NCI-H2196 treated with DMSO at 0.1 percent for 48 hours (cell line): ENCODE measurements at regions not wholly inside any gene's neighbourhood (a gene's known extent, or its start where the extent isn't known, plus 50 kb on each side); places are given as distances from the start of the nearest gene placed in this dataset.
"Not testable (repeated sequence)": the region's sequence is repeated elsewhere in the genome, so short reads cannot be mapped to it uniquely, and the experiment has no call there.

Experiments
- DNase-seq: peaks from one replicate; lab custom pipeline; 2025; ENCODE audit not compliant: unreplicated experiment; lab: John Stamatoyannopoulos, UW

- DNase-seq = no peak
Observed at GRCh38 chr3:71994906-71995305, 210.0 kb upstream of the PROK2 start.

- no peak for DNase-seq
Observed at GRCh38 chr3:71994203-71994602, 209.3 kb upstream of the PROK2 start.

- DNase-seq = no peak
Observed at GRCh38 chr3:71991681-71992080, 206.7 kb upstream of the PROK2 start.

- no peak for DNase-seq
Observed at GRCh38 chr3:71991046-71991445, 206.1 kb upstream of the PROK2 start.

- no peak for DNase-seq
Observed at GRCh38 chr3:71990545-71990944, 205.6 kb upstream of the PROK2 start.

- no peak for DNase-seq
Observed at GRCh38 chr3:71989165-71989564, 204.2 kb upstream of the PROK2 start.

GRCh38 chr3:71987828-71988227, 202.9 kb upstream of the PROK2 start:
- DNase-seq = no peak

GRCh38 chr3:71987089-71987735, 202.3 kb upstream of the PROK2 start:
- no peak for DNase-seq

GRCh38 chr3:71986606-71987005, 201.7 kb upstream of the PROK2 start:
- no peak for DNase-seq

- no peak for DNase-seq
Observed at GRCh38 chr3:71984843-71985613, 200.1 kb upstream of the PROK2 start.

GRCh38 chr3:71983694-71984093, 198.7 kb upstream of the PROK2 start:
- DNase-seq = no peak

- DNase-seq = not testable (repeated sequence)
Observed at GRCh38 chr3:71982506-71983258, 197.7 kb upstream of the PROK2 start.

GRCh38 chr3:71979175-71979574, 194.2 kb upstream of the PROK2 start:
- no peak for DNase-seq

- no peak for DNase-seq
Observed at GRCh38 chr3:71978150-71978721, 193.3 kb upstream of the PROK2 start.

GRCh38 chr3:71977525-71977924, 192.6 kb upstream of the PROK2 start:
- DNase-seq = no peak

- no peak for DNase-seq
Observed at GRCh38 chr3:71975573-71975972, 190.6 kb upstream of the PROK2 start.

- no peak for DNase-seq
Observed at GRCh38 chr3:71974786-71975185, 189.8 kb upstream of the PROK2 start.

GRCh38 chr3:71973274-71974030, 188.5 kb upstream of the PROK2 start:
- DNase-seq = no peak

- no peak for DNase-seq
Observed at GRCh38 chr3:71972031-71972430, 187.1 kb upstream of the PROK2 start.

GRCh38 chr3:71968544-71968943, 183.6 kb upstream of the PROK2 start:
- DNase-seq = no peak

- no peak for DNase-seq
Observed at GRCh38 chr3:71966185-71966584, 181.2 kb upstream of the PROK2 start.
